HepG2 (cell line): ENCODE measurements at regions not wholly inside any gene's neighbourhood (a gene's known extent, or its start where the extent isn't known, plus 50 kb on each side); places are given as distances from the start of the nearest gene placed in this dataset.

Experiments used
- ATAC-seq: fragments of 200-7000 bp; cut with Tn5 transposase; 3 replicates; pipeline ENCODE4 v1.9.1; 2020; ENCODE audit warnings: mild to moderate bottlenecking, moderate library complexity
- BruUV-seq: library from RNA; stranded (reverse); fragments of 400-500 nt; replicated peaks from 2 replicates; lab custom pipeline; 2021; lab: Mats Ljungman, UMichigan
- CTCF ChIA-PET: fragments of 300-600 bp; formaldehyde crosslinking; extraction: SDS; loops from one replicate; lab custom pipeline; 2021; ENCODE audit warnings: low total read pairs, inconsistent platforms, low intra/inter-chr PET ratio; lab: Yijun Ruan, JAX
- POLR2A ChIA-PET: fragments of 350-600 bp; sonication (Branson Sonifier 250); formaldehyde crosslinking; loops from one replicate; lab custom pipeline; 2020; ENCODE audit warnings: antibody characterized with exemption, inconsistent platforms; lab: Yijun Ruan, JAX
- DNase-seq: peaks from one replicate; pipeline ENCODE4 v3.0.0-alpha.2; 2015; ENCODE audit warnings: low spot score
- FAIRE-seq: peaks from 3 replicates; lab custom pipeline; 2011; peaks lifted over from hg19 to GRCh38; lab: Jason Lieb, UNC
- H2AFZ ChIP-seq: one replicate; pipeline ENCODE4 v1.6.1; 2011; ENCODE audit warnings: low read length, inconsistent platforms
- H3K27ac ChIP-seq: fragments of 300-600 bp; 3 replicates; pipeline ENCODE4 v1.8.0; 2011; ENCODE audit warnings: mixed run types, mild to moderate bottlenecking, mixed read lengths, low read length, inconsistent platforms; ENCODE audit not compliant: insufficient read depth; ENCODE audit errors: extremely low read length
- H3K27me3 ChIP-seq, 2 experiments: fragments of 200-600 bp in 1 of 2; 2 replicates in 1 of 2; 3 replicates in 1 of 2; pipeline versions ENCODE4 v1.6.0 to v1.8.0; 2011; ENCODE audit warnings: low read length in 2 of 2, mild to moderate bottlenecking in 2 of 2, moderate library complexity in 2 of 2, inconsistent platforms in 1 of 2; ENCODE audit not compliant: insufficient read depth in 2 of 2, control insufficient read depth in 1 of 2
- H3K36me3 ChIP-seq, 2 experiments: fragments of 200-600 bp in 1 of 2; replicated peaks in 1 of 2; 2 replicates in 1 of 2; 3 replicates in 1 of 2; pipeline versions ENCODE4 v1.5.1 to v1.8.0; 2011; ENCODE audit warnings: low read length in 2 of 2, inconsistent platforms in 1 of 2; ENCODE audit not compliant: insufficient read depth in 2 of 2, control insufficient read depth in 1 of 2
- H3K4me1 ChIP-seq: 2 replicates; pipeline ENCODE4 v1.5.1; 2012; ENCODE audit warnings: low read length, inconsistent platforms; ENCODE audit not compliant: insufficient read depth
- H3K4me2 ChIP-seq: 2 replicates; pipeline ENCODE4 v1.6.0; 2011; ENCODE audit warnings: low read depth, low read length, inconsistent platforms
- H3K4me3 ChIP-seq, 3 experiments: fragments of 200-600 bp in 1 of 3; sonication (generic), shearing (Covaris generic) in 1 of 3; replicated peaks in 1 of 3; 2 replicates each; pipeline ENCODE4 v1.5.1; 2011 to 2016; ENCODE audit warnings: low read length in 3 of 3, inconsistent platforms in 2 of 3, low read depth in 2 of 3, mild to moderate bottlenecking in 2 of 3, control low read depth in 1 of 3, mixed read lengths in 1 of 3; ENCODE audit not compliant: insufficient read depth in 1 of 3
- H3K79me2 ChIP-seq: one replicate; pipeline ENCODE4 v1.6.1; 2011; ENCODE audit warnings: low read length, inconsistent platforms; ENCODE audit not compliant: insufficient read depth
- H3K9ac ChIP-seq: 2 replicates; pipeline ENCODE4 v1.6.0; 2011; ENCODE audit warnings: mild to moderate bottlenecking, low read depth, low read length, inconsistent platforms; ENCODE audit not compliant: insufficient read depth
- H3K9me3 ChIP-seq: 2 replicates; pipeline ENCODE4 v1.5.1; 2012; ENCODE audit warnings: mild to moderate bottlenecking, low read length
- H4K20me1 ChIP-seq: 2 replicates; pipeline ENCODE4 v1.6.0; 2011; ENCODE audit warnings: inconsistent platforms, mild to moderate bottlenecking, low read length, moderate library complexity; ENCODE audit not compliant: insufficient read depth
- CEBPG ChIP-seq: IDR thresholded peaks from 2 replicates; pipeline ENCODE4 v1.6.1; 2016
- CREB3 ChIP-seq: sonication (generic); formaldehyde crosslinking; IDR thresholded peaks from 2 replicates; pipeline ENCODE4 v1.5.0; 2020; ENCODE audit warnings: missing genetic modification reagents
- GABPA ChIP-seq, 2 experiments: IDR thresholded peaks; 2 replicates each; pipeline ENCODE4 v1.6.1; 2011 to 2016; ENCODE audit warnings: low read depth in 2 of 2, low read length in 1 of 2, missing biosample characterization in 1 of 2, missing genetic modification characterization in 1 of 2
- IRF1 ChIP-seq: sonication (generic); formaldehyde crosslinking; IDR thresholded peaks from 2 replicates; pipeline ENCODE4 v1.4.0; 2020; ENCODE audit warnings: low read depth, mild to moderate bottlenecking, missing genetic modification reagents
- MAFF ChIP-seq: IDR thresholded peaks from 2 replicates; pipeline ENCODE4 v1.6.1; 2011; ENCODE audit warnings: low read depth, low read length, improper control_type of control experiment
- MED13 ChIP-seq: sonication (generic); formaldehyde crosslinking; IDR thresholded peaks from 2 replicates; pipeline ENCODE4 v1.5.0; 2020; ENCODE audit warnings: missing genetic modification reagents
- NFKBIZ ChIP-seq: IDR thresholded peaks from 2 replicates; pipeline ENCODE4 v1.6.1; 2018; ENCODE audit warnings: missing genetic modification reagents, missing compliant biosample characterization
- NONO ChIP-seq, 2 experiments: fragments of 450-650 bp in 1 of 2; sonication (generic) in 1 of 2; formaldehyde crosslinking in 1 of 2; IDR thresholded peaks in 1 of 2; conservative IDR thresholded peaks in 1 of 2; 2 replicates each; pipeline versions ENCODE4 v1.6.1 to v1.8.0; 2017 to 2022; ENCODE audit warnings: mild to moderate bottlenecking in 1 of 2, missing genetic modification reagents in 1 of 2, moderate library complexity in 1 of 2
- RFXAP ChIP-seq: sonication (generic); formaldehyde crosslinking; IDR thresholded peaks from 2 replicates; pipeline ENCODE4 v1.4.0; 2020; ENCODE audit warnings: missing genetic modification reagents, borderline replicate concordance
- SAFB2 ChIP-seq: sonication (generic); formaldehyde crosslinking; IDR thresholded peaks from 2 replicates; pipeline ENCODE4 v1.5.1; 2020; ENCODE audit warnings: missing genetic modification reagents, low read depth, mild to moderate bottlenecking, borderline replicate concordance
- TGIF2 ChIP-seq: IDR thresholded peaks from 2 replicates; pipeline ENCODE4 v1.6.1; 2016; ENCODE audit warnings: control low read depth, missing compliant biosample characterization
- ZNF382 ChIP-seq: sonication (generic); formaldehyde crosslinking; IDR thresholded peaks from 2 replicates; pipeline ENCODE4 v1.5.0; 2020; ENCODE audit warnings: missing genetic modification reagents, mild to moderate bottlenecking, borderline replicate concordance
- ZNF512B ChIP-seq: sonication (generic); formaldehyde crosslinking; IDR thresholded peaks from 2 replicates; pipeline ENCODE4 v1.5.1; 2020; ENCODE audit warnings: missing genetic modification reagents, mild to moderate bottlenecking, borderline replicate concordance
- ZNF629 ChIP-seq: sonication (generic); formaldehyde crosslinking; conservative IDR thresholded peaks from 2 replicates; pipeline ENCODE4 v1.5.0; 2020; ENCODE audit warnings: missing genetic modification reagents
- ZNF709 ChIP-seq: sonication (generic); formaldehyde crosslinking; IDR thresholded peaks from 2 replicates; pipeline ENCODE4 v1.5.0; 2020; ENCODE audit warnings: mild to moderate bottlenecking, missing genetic modification reagents
- ZNF891 ChIP-seq: sonication (generic); formaldehyde crosslinking; IDR thresholded peaks from 2 replicates; pipeline ENCODE4 v1.5.0; 2020; ENCODE audit warnings: mild to moderate bottlenecking, missing genetic modification reagents
- whole genome bisulfite sequencing: methylation state at CpG from one replicate; pipeline ENCODE4 v1.1.6; 2017; ENCODE audit warnings: low lambda C conversion rate; 5-methylcytosine and 5-hydroxymethylcytosine counted together
- in situ Hi-C: cut with HindIII; loops from 2 replicates; pipeline ENCODE4 v1.10.0; 2017; ENCODE audit warnings: low pct_unique_long_range_greater_than_20kb; ENCODE audit not compliant: extremely low pct_ligation_motif_present
- intact Hi-C: fragments of 100-400 bp; cut with micrococcal nuclease; formaldehyde crosslinking; loops from one replicate; pipeline ENCODE4 v1.10.0; 2022; ENCODE audit not compliant: unreplicated experiment
- TF ChIP-seq, protein P1 (sequence below): sonication (generic); formaldehyde crosslinking; IDR thresholded peaks from 2 replicates; pipeline ENCODE4 v1.8.1; 2023; ENCODE audit warnings: mild to moderate bottlenecking, missing genetic modification reagents, borderline replicate concordance

DNA sequence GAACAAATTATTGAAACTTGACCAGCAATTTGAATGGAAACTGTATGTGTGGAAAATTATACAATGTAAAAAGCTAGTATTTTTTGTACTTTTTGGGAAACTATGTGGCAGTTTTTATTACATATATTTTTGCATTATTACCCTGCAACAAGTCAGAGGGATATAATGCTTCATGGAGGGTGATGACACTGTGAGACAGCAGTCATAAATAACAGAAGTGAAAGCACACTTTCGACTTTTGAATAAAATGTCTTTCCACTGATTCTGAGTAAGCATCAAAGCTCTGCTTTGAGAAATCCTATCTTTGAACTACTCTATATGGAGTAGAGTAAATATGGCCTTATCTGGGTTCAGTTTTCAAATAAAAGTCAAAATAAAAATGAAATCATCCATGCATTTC, 122.6 kb upstream of the PABPC4L start (continued):
- TF ChIP-seq ZNF512B (CRISPR knock-in tag), result no peak
- no peak for TF ChIP-seq SAFB2 (CRISPR knock-in tag)

- Histone ChIP-seq H3K36me3 (no peaks in the 10 kb centered on the region), H3K27ac (no peak overlapping the region), H2AFZ (no peak overlapping the region), H4K20me1 (no peaks in the 10 kb centered on the region), H3K4me3 (no peak overlapping the region), H3K9me3 (no peaks in the 10 kb centered on the region), H3K27me3 (no peaks in the 10 kb centered on the region), H3K79me2 (no peaks in the 10 kb centered on the region), H3K9ac (no peak overlapping the region), H3K4me2 (no peak overlapping the region), H3K4me1 (no peaks in the 10 kb centered on the region)
- in situ Hi-C loops, result no loop called here
- BruUV-seq, result no TSS peak
- WGBS, result 1% methylated on average over 2 of the region's 2 CpGs
- intact Hi-C loops, result no loop called here
- ChIA-PET CTCF (no interaction called here), POLR2A (no interaction called here)
- ATAC-seq (no peak), DNase-seq (no peak), FAIRE-seq (no peak)
- TF ChIP-seq ZNF709 (CRISPR knock-in tag), result no peak
- no peak for TF ChIP-seq RFXAP (CRISPR knock-in tag)
- no peak for TF ChIP-seq IRF1 (CRISPR knock-in tag)
- TF ChIP-seq ZNF891 (CRISPR knock-in tag), result no peak
- TF ChIP-seq ZNF382 (CRISPR knock-in tag), result no peak
- TF ChIP-seq MED13 (CRISPR knock-in tag), result no peak
- TF ChIP-seq TGIF2 (CRISPR knock-in tag), result no peak
- no peak for TF ChIP-seq MAFF
- TF ChIP-seq GABPA (IDR thresholded peaks at IDR 0.05; ENCODE audit: low read depth, low read length), result no peak
- no peak for TF ChIP-seq GABPA (CRISPR knock-in tag; IDR thresholded peaks at IDR 0.05; ENCODE audit: low read depth)
- no peak for TF ChIP-seq NFKBIZ (CRISPR knock-in tag)
- no peak for TF ChIP-seq NONO (IDR thresholded peaks at IDR 0.05)
- no peak for TF ChIP-seq NONO (CRISPR knock-in tag; conservative IDR thresholded peaks at IDR 0.05)
- no peak for TF ChIP-seq CREB3 (CRISPR knock-in tag)
- TF ChIP-seq, protein P1, sequence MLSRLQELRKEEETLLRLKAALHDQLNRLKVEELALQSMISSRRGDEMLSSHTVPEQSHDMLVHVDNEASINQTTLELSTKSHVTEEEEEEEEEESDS (CRISPR knock-in tag), result no peak
- TF ChIP-seq ZNF629, result no peak
- no peak for TF ChIP-seq CEBPG (CRISPR knock-in tag)
- TF ChIP-seq ZNF512B (CRISPR knock-in tag), result no peak
Observed at GRCh38 chr4:134320048-134320447, 118.5 kb upstream of the PABPC4L start.
